ENCODE measurements at regions not wholly inside any gene's neighbourhood (a gene's known extent, or its start where the extent isn't known, plus 50 kb on each side); places are given as distances from the start of the nearest gene placed in this dataset.

DNA sequence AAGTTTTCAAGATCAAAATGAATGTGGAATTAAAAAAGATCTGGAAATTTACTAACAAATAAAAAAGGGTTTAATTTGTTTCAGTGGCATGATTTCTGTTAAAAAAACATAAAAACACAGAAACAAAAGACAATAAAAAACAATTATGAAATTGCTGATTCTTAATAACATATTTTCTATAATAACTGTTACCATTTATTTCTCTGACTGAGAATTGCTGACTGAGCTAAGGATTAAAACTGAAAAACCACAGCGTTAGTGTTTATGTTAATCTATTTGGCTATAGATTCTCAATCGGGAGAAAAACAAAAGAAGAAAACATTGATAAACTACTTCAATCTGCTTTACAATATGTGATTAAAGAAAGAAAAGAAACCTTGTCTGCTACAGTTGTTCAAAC, 678.6 kb upstream of the ZEB2 start:
- Histone ChIP-seq H3K4me1 (ENCODE audit: insufficient read depth, low read length) (no peaks in the 10 kb centered on the region), H3K4me3 (ENCODE audit: low read length) (no peak overlapping the region), H3K27me3 (ENCODE audit: control insufficient read depth in 1 of 2, insufficient read depth in 2 of 2, low read length in 2 of 2) (no peaks in the 10 kb centered on the region), H3K36me3 (ENCODE audit: insufficient read depth, low read length) (no peaks in the 10 kb centered on the region), H3K27ac (ENCODE audit: low read depth in 1 of 2, low read length in 2 of 2) (no peak overlapping the region), H3K9me3 (ENCODE audit: control insufficient read depth in 1 of 2, insufficient read depth in 1 of 2, low read length in 2 of 2) (no peaks in the 10 kb centered on the region)
- no peaks in the 10 kb centered on the region for H3K9me3 Mint-ChIP-seq
- no peak for DNase-seq
- H3K4me1 Mint-ChIP-seq (ENCODE audit: low read depth): no peaks in the 10 kb centered on the region
- TF ChIP-seq, protein P1, sequence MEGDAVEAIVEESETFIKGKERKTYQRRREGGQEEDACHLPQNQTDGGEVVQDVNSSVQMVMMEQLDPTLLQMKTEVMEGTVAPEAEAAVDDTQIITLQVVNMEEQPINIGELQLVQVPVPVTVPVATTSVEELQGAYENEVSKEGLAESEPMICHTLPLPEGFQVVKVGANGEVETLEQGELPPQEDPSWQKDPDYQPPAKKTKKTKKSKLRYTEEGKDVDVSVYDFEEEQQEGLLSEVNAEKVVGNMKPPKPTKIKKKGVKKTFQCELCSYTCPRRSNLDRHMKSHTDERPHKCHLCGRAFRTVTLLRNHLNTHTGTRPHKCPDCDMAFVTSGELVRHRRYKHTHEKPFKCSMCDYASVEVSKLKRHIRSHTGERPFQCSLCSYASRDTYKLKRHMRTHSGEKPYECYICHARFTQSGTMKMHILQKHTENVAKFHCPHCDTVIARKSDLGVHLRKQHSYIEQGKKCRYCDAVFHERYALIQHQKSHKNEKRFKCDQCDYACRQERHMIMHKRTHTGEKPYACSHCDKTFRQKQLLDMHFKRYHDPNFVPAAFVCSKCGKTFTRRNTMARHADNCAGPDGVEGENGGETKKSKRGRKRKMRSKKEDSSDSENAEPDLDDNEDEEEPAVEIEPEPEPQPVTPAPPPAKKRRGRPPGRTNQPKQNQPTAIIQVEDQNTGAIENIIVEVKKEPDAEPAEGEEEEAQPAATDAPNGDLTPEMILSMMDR (IDR thresholded peaks at IDR 0.05): no peak
- intact Hi-C loops (cut with DNase I, micrococcal nuclease): no loop called here
- H3K36me3 Mint-ChIP-seq (ENCODE audit: low read depth): no peaks in the 10 kb centered on the region
- ATAC-seq (ENCODE audit: poor library complexity): no peak
- CTCF ChIA-PET: no interaction called here
- no peak overlapping the region for H3K4me3 Mint-ChIP-seq
- no peaks in the 10 kb centered on the region for H3K27me3 Mint-ChIP-seq
- no peak overlapping the region for H3K27ac Mint-ChIP-seq
- POLR2A ChIA-PET: no interaction called here

DNA sequence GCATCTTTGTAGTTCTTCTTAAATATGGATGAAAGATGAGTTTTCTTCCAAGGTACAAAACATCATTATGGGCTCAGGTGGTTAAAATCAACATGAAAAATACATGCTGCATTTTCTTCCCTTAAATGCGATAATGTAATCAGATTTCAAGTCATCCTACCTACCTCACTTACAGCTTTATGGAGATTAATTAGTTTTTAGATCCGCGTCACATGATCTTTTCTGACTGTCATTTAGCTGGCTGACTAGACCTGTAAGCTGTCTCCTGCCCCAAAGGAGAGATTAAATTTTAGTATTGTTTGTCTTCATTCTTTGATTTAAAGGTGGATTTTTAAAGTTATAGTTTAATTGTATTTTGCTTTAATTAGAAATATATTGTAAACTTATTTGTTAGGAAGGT, 678.0 kb upstream of the ZEB2 start:
- H3K36me3 Mint-ChIP-seq (ENCODE audit: low read depth): no peaks in the 10 kb centered on the region

DNA sequence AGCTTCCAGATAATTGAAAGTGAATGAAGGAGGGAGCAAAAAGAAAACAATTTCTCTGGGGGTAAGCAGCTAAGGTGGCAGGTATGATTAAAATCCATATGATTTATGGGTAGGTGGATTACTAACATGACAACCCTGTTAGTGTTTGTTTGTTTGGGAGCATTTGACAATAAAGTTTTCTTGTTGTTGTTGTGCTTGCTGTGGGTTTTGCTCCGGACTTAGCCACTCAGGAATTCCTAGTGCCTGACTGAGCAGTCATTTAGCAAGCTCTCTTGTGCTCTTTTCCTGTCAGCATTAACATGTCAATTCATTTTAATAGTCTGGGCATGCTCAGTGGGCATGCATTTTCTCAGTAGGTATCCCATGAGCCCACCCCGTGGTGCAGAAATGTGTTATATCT, 674.8 kb upstream of the ZEB2 start:
- no peaks in the 10 kb centered on the region for H3K36me3 Mint-ChIP-seq (ENCODE audit: low read depth)
- CTCF ChIA-PET: no interaction called here
- TF ChIP-seq, protein P1 (IDR thresholded peaks at IDR 0.05): no peak
- H3K4me1 Mint-ChIP-seq (ENCODE audit: low read depth): no peaks in the 10 kb centered on the region
- Histone ChIP-seq H3K27me3 (ENCODE audit: control insufficient read depth in 1 of 2, insufficient read depth in 2 of 2, low read length in 2 of 2) (no peaks in the 10 kb centered on the region), H3K4me1 (ENCODE audit: insufficient read depth, low read length) (no peaks in the 10 kb centered on the region), H3K36me3 (ENCODE audit: insufficient read depth, low read length) (no peaks in the 10 kb centered on the region), H3K4me3 (ENCODE audit: low read length) (no peak overlapping the region), H3K27ac (ENCODE audit: low read depth in 1 of 2, low read length in 2 of 2) (no peak overlapping the region), H3K9me3 (ENCODE audit: control insufficient read depth in 1 of 2, insufficient read depth in 1 of 2, low read length in 2 of 2) (no peaks in the 10 kb centered on the region)
- no peaks in the 10 kb centered on the region for H3K9me3 Mint-ChIP-seq
- H3K27ac Mint-ChIP-seq: no peak overlapping the region
- intact Hi-C loops (cut with DNase I, micrococcal nuclease): no loop called here
- no peak overlapping the region for H3K4me3 Mint-ChIP-seq
- DNase-seq (no peak), ATAC-seq (ENCODE audit: poor library complexity) (no peak)
- POLR2A ChIA-PET: no interaction called here
- no peaks in the 10 kb centered on the region for H3K27me3 Mint-ChIP-seq

More for the DNA sequence above, 678.0 kb upstream of the ZEB2 start:
- Mint-ChIP-seq H3K27me3 (no peaks in the 10 kb centered on the region), H3K27ac (no peak overlapping the region), H3K4me1 (ENCODE audit: low read depth) (no peaks in the 10 kb centered on the region), H3K9me3 (no peaks in the 10 kb centered on the region), H3K4me3 (no peak overlapping the region)
- no peaks in the 10 kb centered on the region for H3K4me1 ChIP-seq (ENCODE audit: insufficient read depth, low read length)
- H3K36me3 ChIP-seq (ENCODE audit: insufficient read depth, low read length): no peaks in the 10 kb centered on the region
- DNase-seq (no peak), ATAC-seq (ENCODE audit: poor library complexity) (no peak)
- H3K4me3 ChIP-seq (ENCODE audit: low read length): no peak overlapping the region
- H3K27ac ChIP-seq (ENCODE audit: low read depth in 1 of 2, low read length in 2 of 2): no peak overlapping the region
- H3K27me3 ChIP-seq (ENCODE audit: control insufficient read depth in 1 of 2, insufficient read depth in 2 of 2, low read length in 2 of 2): no peaks in the 10 kb centered on the region
- intact Hi-C loops (cut with DNase I, micrococcal nuclease): no loop called here
- ChIA-PET POLR2A (no interaction called here), CTCF (no interaction called here)
- TF ChIP-seq, protein P1 (IDR thresholded peaks at IDR 0.05): no peak
- no peaks in the 10 kb centered on the region for H3K9me3 ChIP-seq (ENCODE audit: control insufficient read depth in 1 of 2, insufficient read depth in 1 of 2, low read length in 2 of 2)
